ENCODE measurements at regions not wholly inside any gene's neighbourhood (a gene's known extent, or its start where the extent isn't known, plus 50 kb on each side); places are given as distances from the start of the nearest gene placed in this dataset.
"Not testable (repeated sequence)": the region's sequence is repeated elsewhere in the genome, so short reads cannot be mapped to it uniquely, and the experiment has no call there.

GRCh38 chr22:16417498-16417897 is 175.1 kb downstream of the CCT8L2 start:
- TF ChIP-seq CTCF, POLR2A (IDR thresholded peaks at IDR 0.05): not testable (repeated sequence)

Data from prostate gland (tissue), 2 donors.